ENCODE measurements at regions not wholly inside any gene's neighbourhood (a gene's known extent, or its start where the extent isn't known, plus 50 kb on each side); places are given as distances from the start of the nearest gene placed in this dataset.

GRCh38 chr10:109250152-109250551, 673.2 kb downstream of the XPNPEP1 start (continued):
- TF ChIP-seq CHD7 (IDR thresholded peaks at IDR 0.05; ENCODE audit: insufficient replicate concordance, low read length) (no peak), CHD1 (IDR thresholded peaks at IDR 0.05; ENCODE audit: low read depth, low read length) (no peak), NANOG (IDR thresholded peaks at IDR 0.05; ENCODE audit: insufficient read depth, low read depth, low read length, poor library complexity, severe bottlenecking) (no peak), SP2 (IDR thresholded peaks at IDR 0.05; ENCODE audit: low read length) (no peak), FOSL1 (IDR thresholded peaks at IDR 0.05; ENCODE audit: insufficient read depth, low read depth, low read length) (no peak), SP1 (IDR thresholded peaks at IDR 0.05; ENCODE audit: low read depth, low read length) (no peak), CBX5 (IDR thresholded peaks at IDR 0.05; ENCODE audit: low read depth, low read length) (no peak), YY1 (IDR thresholded peaks at IDR 0.05; ENCODE audit: low read depth, low read length) (no peak), TBP (IDR thresholded peaks at IDR 0.05; ENCODE audit: low read depth, low read length) (no peak), EGR1 (IDR thresholded peaks at IDR 0.05; ENCODE audit: borderline replicate concordance, low read depth, low read length) (no peak)
